Gastroesophageal sphincter (tissue), 4 donors: ENCODE measurements at regions not wholly inside any gene's neighbourhood (a gene's known extent, or its start where the extent isn't known, plus 50 kb on each side); places are given as distances from the start of the nearest gene placed in this dataset.

Experiments used
- ATAC-seq: fragments of 150-250 bp; one replicate; pipeline ENCODE4 v1.9.1; 2016; ENCODE audit warnings: mild to moderate bottlenecking, moderate library complexity
- H3K27ac ChIP-seq, 4 donors: fragments of 200-600 bp; sonication (generic) in 3 of 4; 1 replicate in 3 of 4; 2 replicates in 1 of 4; pipeline ENCODE4 v1.5.1; 2016 to 2019
- H3K27me3 ChIP-seq: fragments of 200-600 bp; sonication (generic); one replicate; pipeline ENCODE4 v1.5.1; 2019
- H3K36me3 ChIP-seq, 2 donors: fragments of 200-600 bp; sonication (generic); one replicate each; pipeline ENCODE4 v1.5.1; 2019; ENCODE audit warnings: control low read depth in 1 of 2
- H3K4me1 ChIP-seq, 3 donors: fragments of 200-600 bp; sonication (generic); 1 replicate in 2 of 3; 2 replicates in 1 of 3; pipeline ENCODE4 v1.5.1; 2016 to 2019; ENCODE audit warnings: control low read depth in 2 of 3
- H3K4me3 ChIP-seq, 2 donors: fragments of 200-600 bp; sonication (generic); one replicate each; pipeline ENCODE4 v1.5.1; 2019; ENCODE audit warnings: mild to moderate bottlenecking in 1 of 2, moderate library complexity in 1 of 2
- H3K9me3 ChIP-seq, 3 donors: fragments of 200-600 bp; sonication (generic); one replicate each; pipeline ENCODE4 v1.5.1; 2017 to 2019; ENCODE audit warnings: control low read depth in 2 of 3
- EP300 ChIP-seq: sonication (generic); formaldehyde crosslinking; IDR thresholded peaks from one replicate; pipeline ENCODE4 v1.6.1; 2017; ENCODE audit warnings: antibody characterized with exemption, mild to moderate bottlenecking
- POLR2A ChIP-seq, 2 donors: fragments of 450-650 bp; IDR thresholded peaks; one replicate each; pipeline ENCODE4 v1.6.1; 2017; ENCODE audit warnings: antibody characterized with exemption in 2 of 2, mild to moderate bottlenecking in 2 of 2, moderate library complexity in 1 of 2
- POLR2AphosphoS5 ChIP-seq: sonication (generic); formaldehyde crosslinking; IDR thresholded peaks from one replicate; pipeline ENCODE4 v1.6.1; 2017; ENCODE audit warnings: antibody characterized with exemption
- WGBS, 2 donors: methylation state at CpG; one replicate each; pipeline ENCODE4 v1.1.5; 2018; ENCODE audit warnings: low coverage in 1 of 2; 5-methylcytosine and 5-hydroxymethylcytosine counted together
- TF ChIP-seq, protein P1 (sequence below), 4 experiments: fragments of 200-600 bp in 2 of 4; fragments of 450-650 bp in 2 of 4; sonication (generic) in 1 of 4; IDR thresholded peaks; one replicate each; pipeline ENCODE4 v1.5.1; 2017 to 2019; ENCODE audit warnings: antibody characterized with exemption in 4 of 4, mild to moderate bottlenecking in 2 of 4, moderate library complexity in 2 of 4

DNA sequence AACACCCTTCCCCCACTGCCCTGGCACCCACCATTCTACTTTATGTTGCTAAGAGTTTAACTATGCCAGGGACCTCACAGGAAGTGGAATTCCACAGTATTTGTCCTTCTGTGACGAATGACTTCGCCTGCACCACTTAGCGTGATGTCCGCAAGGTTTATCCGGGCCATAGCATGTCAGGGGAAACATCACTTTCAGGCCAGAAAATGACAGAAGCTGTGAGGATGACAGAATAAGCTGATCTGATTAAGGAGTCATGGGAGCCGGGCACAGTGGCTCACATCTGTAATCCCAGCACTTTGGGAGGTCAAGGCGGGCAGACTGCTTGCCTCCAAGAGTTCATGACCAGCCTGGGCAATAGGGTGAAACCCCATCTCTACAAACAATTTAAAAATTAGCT lies 248.8 kb downstream of the EIPR1 start:
- H3K9me3 ChIP-seq = peaks cover 0 to 5% (median 0%) of the 10 kb centered on the region in 3 donors
- TF ChIP-seq, protein P1, sequence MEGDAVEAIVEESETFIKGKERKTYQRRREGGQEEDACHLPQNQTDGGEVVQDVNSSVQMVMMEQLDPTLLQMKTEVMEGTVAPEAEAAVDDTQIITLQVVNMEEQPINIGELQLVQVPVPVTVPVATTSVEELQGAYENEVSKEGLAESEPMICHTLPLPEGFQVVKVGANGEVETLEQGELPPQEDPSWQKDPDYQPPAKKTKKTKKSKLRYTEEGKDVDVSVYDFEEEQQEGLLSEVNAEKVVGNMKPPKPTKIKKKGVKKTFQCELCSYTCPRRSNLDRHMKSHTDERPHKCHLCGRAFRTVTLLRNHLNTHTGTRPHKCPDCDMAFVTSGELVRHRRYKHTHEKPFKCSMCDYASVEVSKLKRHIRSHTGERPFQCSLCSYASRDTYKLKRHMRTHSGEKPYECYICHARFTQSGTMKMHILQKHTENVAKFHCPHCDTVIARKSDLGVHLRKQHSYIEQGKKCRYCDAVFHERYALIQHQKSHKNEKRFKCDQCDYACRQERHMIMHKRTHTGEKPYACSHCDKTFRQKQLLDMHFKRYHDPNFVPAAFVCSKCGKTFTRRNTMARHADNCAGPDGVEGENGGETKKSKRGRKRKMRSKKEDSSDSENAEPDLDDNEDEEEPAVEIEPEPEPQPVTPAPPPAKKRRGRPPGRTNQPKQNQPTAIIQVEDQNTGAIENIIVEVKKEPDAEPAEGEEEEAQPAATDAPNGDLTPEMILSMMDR (IDR thresholded peaks at IDR 0.05) = no peak
- TF ChIP-seq EP300 (no peak), POLR2AphosphoS5 (no peak), POLR2A (IDR thresholded peaks at IDR 0.05) (no peak)
- no peak for ATAC-seq
- no peaks in the 10 kb centered on the region for H3K36me3 ChIP-seq
- peaks cover 36% of the 10 kb centered on the region for H3K27me3 ChIP-seq
- no peak overlapping the region for H3K4me3 ChIP-seq
- no peak overlapping the region for H3K27ac ChIP-seq
- H3K4me1 ChIP-seq = no peaks in the 10 kb centered on the region
- 77 to 83% methylated on average over 3 to 5 of the region's 7 CpGs for WGBS, 2 donors

DNA sequence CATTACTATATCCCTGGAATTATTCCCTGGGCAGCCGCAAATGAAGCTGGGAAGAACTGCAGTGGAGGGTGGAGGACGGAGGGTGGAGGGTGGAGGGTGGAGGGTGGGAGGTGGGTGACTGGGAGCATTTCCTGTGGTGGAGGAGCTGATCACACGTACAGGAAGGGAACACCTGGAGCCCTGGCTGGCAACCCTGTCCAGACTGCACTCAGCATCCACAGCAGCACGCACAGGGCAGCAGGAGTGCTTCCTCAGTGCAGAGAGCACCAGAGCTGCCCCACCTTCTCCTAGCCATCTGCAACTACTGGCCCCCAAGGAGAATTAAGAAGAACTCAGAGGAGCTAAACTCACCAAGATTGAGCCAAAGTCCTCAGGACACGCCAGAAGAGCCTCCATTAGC lies 249.9 kb downstream of the EIPR1 start:
- no peaks in the 10 kb centered on the region for H3K36me3 ChIP-seq
- no peak overlapping the region for H3K4me3 ChIP-seq
- H3K4me1 ChIP-seq = no peaks in the 10 kb centered on the region
- H3K9me3 ChIP-seq = no peaks in the 10 kb centered on the region
- TF ChIP-seq POLR2A (IDR thresholded peaks at IDR 0.05) (no peak), EP300 (no peak), POLR2AphosphoS5 (no peak)
- TF ChIP-seq, protein P1 (IDR thresholded peaks at IDR 0.05) = no peak
- no peak for ATAC-seq
- H3K27me3 ChIP-seq = peaks cover 34% of the 10 kb centered on the region
- no peak overlapping the region for H3K27ac ChIP-seq
- WGBS, 2 donors = 17 to 49% methylated on average over 2 to 4 of the region's 5 CpGs

DNA sequence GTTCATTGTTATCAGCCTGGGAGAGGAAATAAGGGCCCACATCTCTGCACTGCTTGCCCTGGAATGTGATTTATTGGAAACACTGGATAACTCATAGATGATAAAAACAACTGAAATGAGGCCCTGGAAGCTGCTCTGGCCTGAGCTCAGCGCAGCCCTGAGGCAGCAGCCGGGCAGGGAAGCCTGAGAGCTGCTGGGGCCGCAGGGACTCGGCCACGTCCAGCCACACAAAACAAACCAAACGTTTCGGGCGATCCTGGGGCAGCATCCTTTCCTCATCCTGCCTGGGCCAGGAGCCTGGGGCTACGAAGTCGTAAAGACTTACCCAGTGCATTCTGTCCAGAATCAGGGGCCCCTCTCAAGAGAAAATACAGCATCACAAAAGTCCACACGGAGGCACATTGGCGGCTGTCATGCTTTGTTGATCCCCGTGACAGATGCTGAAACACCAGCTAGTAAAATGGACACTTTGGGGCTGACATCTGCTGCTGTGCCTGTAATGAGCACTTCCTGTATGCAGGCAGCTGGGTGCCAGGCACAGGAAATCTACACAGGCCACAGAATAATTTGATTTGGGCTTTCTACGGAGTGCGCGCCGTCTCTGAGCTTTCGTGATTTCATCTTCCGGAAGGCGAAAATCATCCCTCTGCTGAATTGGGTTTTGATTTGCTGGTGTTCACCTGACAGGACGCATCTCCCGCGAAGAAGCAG lies 250.6 kb downstream of the EIPR1 start:
- no peak overlapping the region for H3K27ac ChIP-seq
- no peaks in the 10 kb centered on the region for H3K9me3 ChIP-seq
- H3K36me3 ChIP-seq = no peaks in the 10 kb centered on the region
- TF ChIP-seq POLR2AphosphoS5 = no peak
- no peak for TF ChIP-seq POLR2A (IDR thresholded peaks at IDR 0.05)
- no peak for TF ChIP-seq EP300
- TF ChIP-seq, protein P1 (IDR thresholded peaks at IDR 0.05) = no peak
- WGBS, 2 donors = 64 to 69% methylated on average over 8 to 20 of the region's 23 CpGs
- no peak overlapping the region for H3K4me3 ChIP-seq
- H3K4me1 ChIP-seq = no peaks in the 10 kb centered on the region
- peaks cover 28% of the 10 kb centered on the region for H3K27me3 ChIP-seq
- ATAC-seq = no peak

DNA sequence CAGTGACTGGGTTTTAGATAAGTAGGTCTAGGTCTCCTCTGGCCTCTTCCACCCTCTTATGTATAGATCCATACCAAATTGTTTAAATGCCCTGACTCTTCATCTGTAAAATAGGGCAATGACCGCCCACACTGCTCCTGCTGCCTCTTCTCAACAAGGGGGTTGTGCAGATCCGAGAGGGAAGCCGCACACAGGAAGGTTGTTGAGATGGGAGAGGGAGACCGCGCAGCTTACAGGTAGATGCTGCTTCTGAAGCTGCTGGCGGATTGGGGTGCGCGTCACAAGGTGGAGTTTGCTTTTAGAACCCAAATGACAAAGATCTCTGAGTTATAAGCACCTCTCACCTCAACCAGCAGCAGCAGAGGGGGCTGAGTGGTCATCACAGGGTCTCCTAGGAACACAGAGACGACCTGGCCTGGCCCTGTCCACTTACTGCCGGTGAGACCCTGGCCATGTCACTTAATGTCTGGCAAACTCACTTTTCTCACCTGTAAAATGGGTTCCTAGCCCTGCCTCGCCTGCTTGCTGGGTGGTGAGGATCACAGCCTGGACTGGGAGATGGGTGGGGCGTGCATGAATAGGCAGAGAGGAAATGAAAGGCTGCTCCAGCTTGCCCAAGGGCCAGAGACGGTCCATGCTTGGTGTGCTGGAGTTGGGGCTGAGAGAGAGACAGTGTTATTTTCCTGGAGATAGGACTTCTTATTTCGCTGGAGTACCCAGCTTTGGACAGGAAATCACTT lies 251.3 kb downstream of the EIPR1 start:
- 80 to 90% methylated on average over 1 to 7 of the region's 14 CpGs for WGBS, 2 donors
- Histone ChIP-seq H3K4me3 (no peak overlapping the region), H3K36me3 (no peaks in the 10 kb centered on the region), H3K27ac (no peak overlapping the region), H3K9me3 (peaks cover 0 to 4% (median 0%) of the 10 kb centered on the region in 3 donors), H3K27me3 (peaks cover 20% of the 10 kb centered on the region), H3K4me1 (no peaks in the 10 kb centered on the region)
- no peak for ATAC-seq
- TF ChIP-seq EP300 = no peak
- no peak for TF ChIP-seq POLR2AphosphoS5
- TF ChIP-seq, protein P1 (IDR thresholded peaks at IDR 0.05) = no peak
- TF ChIP-seq POLR2A (IDR thresholded peaks at IDR 0.05) = no peak

DNA sequence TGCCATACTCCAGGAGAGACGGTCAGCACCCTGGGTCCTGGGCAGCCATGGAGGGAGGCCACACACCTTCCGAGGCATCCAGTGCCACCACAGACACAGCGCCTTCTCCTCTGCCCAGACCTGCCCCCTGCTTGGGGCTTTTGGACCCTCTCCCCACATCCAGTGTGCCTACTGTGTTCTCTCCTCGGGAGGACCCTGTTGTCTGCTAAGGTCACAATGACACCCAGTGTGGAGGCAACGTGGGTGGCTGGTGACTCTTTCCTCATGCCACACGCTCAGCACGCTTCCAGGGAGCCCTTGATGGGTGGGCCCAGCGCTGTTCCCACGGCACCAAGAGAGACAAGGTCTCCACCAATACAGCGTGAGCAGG lies 251.9 kb downstream of the EIPR1 start:
- Histone ChIP-seq H3K27ac (no peak overlapping the region), H3K36me3 (no peaks in the 10 kb centered on the region), H3K4me1 (no peaks in the 10 kb centered on the region), H3K9me3 (peaks cover 0 to 10% (median 0%) of the 10 kb centered on the region in 3 donors), H3K4me3 (no peak overlapping the region), H3K27me3 (peaks cover 14% of the 10 kb centered on the region)
- TF ChIP-seq, protein P1 (IDR thresholded peaks at IDR 0.05) = no peak
- TF ChIP-seq POLR2A (IDR thresholded peaks at IDR 0.05) (no peak), EP300 (no peak), POLR2AphosphoS5 (no peak)
- WGBS, 2 donors = 90 to 94% methylated on average over 3 to 4 of the region's 10 CpGs
- no peak for ATAC-seq
